PC-9 (cell line): ENCODE measurements at regions not wholly inside any gene's neighbourhood (a gene's known extent, or its start where the extent isn't known, plus 50 kb on each side); places are given as distances from the start of the nearest gene placed in this dataset.
A peak's percentile ranks its signal among the peaks of the same experiment; 100 is the strongest.

Source experiments
- BruUV-seq: library from RNA; stranded (reverse); fragments of 400-500 nt; replicated peaks from 2 replicates; lab custom pipeline; 2021; lab: Mats Ljungman, UMichigan
- CTCF ChIA-PET: fragments of 300-600 bp; sonication (Branson Sonifier 250); formaldehyde crosslinking; loops from one replicate; lab custom pipeline; 2022; ENCODE audit warnings: antibody characterized with exemption; lab: Charles Lee
- POLR2A ChIA-PET: fragments of 300-600 bp; sonication (Branson Sonifier 250); formaldehyde crosslinking; loops from one replicate; lab custom pipeline; 2022; ENCODE audit warnings: antibody characterized with exemption; ENCODE audit not compliant: unreplicated experiment; lab: Charles Lee
- DNase-seq, 2 experiments: peaks; one replicate each; pipeline versions ENCODE4 v3.0.0 to v3.0.0-alpha.2; 2015 to 2022; ENCODE audit warnings: mixed read lengths in 1 of 2
- H2AFZ ChIP-seq: fragments of 200-600 bp; sonication (generic); 2 replicates; pipeline ENCODE4 v1.8.1; 2017; ENCODE audit warnings: antibody characterized with exemption
- H3F3A ChIP-seq: fragments of 200-600 bp; sonication (generic); 2 replicates; pipeline ENCODE4 v1.8.1; 2017; ENCODE audit warnings: antibody characterized with exemption, mild to moderate bottlenecking, low read depth; ENCODE audit not compliant: insufficient read depth
- H3K27ac ChIP-seq: fragments of 200-600 bp; sonication (generic); 2 replicates; pipeline ENCODE4 v1.6.1; 2016; ENCODE audit warnings: mixed run types
- H3K27me3 ChIP-seq: fragments of 200-600 bp; sonication (generic); 2 replicates; pipeline ENCODE4 v1.6.1; 2016; ENCODE audit warnings: low read depth, mixed run types; ENCODE audit not compliant: insufficient read depth
- H3K36me3 ChIP-seq: fragments of 200-600 bp; sonication (generic); 2 replicates; pipeline ENCODE4 v1.6.1; 2016; ENCODE audit warnings: low read depth, mixed run types
- H3K4me1 ChIP-seq: fragments of 200-600 bp; sonication (generic); replicated peaks from 2 replicates; pipeline ENCODE4 v1.6.1; 2016; ENCODE audit warnings: mixed run types; ENCODE audit not compliant: insufficient read depth
- H3K4me2 ChIP-seq: fragments of 200-600 bp; sonication (generic); 2 replicates; pipeline ENCODE4 v1.6.1; 2017; ENCODE audit warnings: mixed run types
- H3K4me3 ChIP-seq: fragments of 200-600 bp; sonication (generic); 2 replicates; pipeline ENCODE4 v1.6.1; 2016; ENCODE audit warnings: mixed run types
- H3K79me2 ChIP-seq: fragments of 200-600 bp; sonication (generic); 2 replicates; pipeline ENCODE4 v1.6.1; 2017; ENCODE audit warnings: low read depth, mixed run types
- H3K9me2 ChIP-seq: fragments of 200-600 bp; sonication (generic); 2 replicates; pipeline ENCODE4 v1.8.1; 2017; ENCODE audit warnings: mild to moderate bottlenecking; ENCODE audit not compliant: insufficient read depth
- H3K9me3 ChIP-seq: fragments of 200-600 bp; sonication (generic); 2 replicates; pipeline ENCODE4 v1.8.1; 2016; ENCODE audit warnings: low read depth; ENCODE audit not compliant: insufficient read depth
- H4K20me1 ChIP-seq: fragments of 200-600 bp; sonication (generic); 2 replicates; pipeline ENCODE4 v1.8.1; 2017; ENCODE audit not compliant: insufficient read depth
- EZH2 ChIP-seq: fragments of 200-600 bp; sonication (generic); IDR thresholded peaks from 2 replicates; pipeline ENCODE4 v1.8.0; 2017; ENCODE audit warnings: antibody characterized with exemption, low read depth
- intact Hi-C: fragments of 100-400 bp; cut with micrococcal nuclease; formaldehyde crosslinking; loops from one replicate; pipeline ENCODE4 v1.10.0; 2022; ENCODE audit not compliant: unreplicated experiment
- TF ChIP-seq, protein P1 (sequence below): fragments of 200-600 bp; sonication (generic); conservative IDR thresholded peaks from 2 replicates; pipeline ENCODE4 v1.6.1; 2017; ENCODE audit warnings: mixed run types, antibody characterized with exemption, mild to moderate bottlenecking, moderate library complexity

DNA sequence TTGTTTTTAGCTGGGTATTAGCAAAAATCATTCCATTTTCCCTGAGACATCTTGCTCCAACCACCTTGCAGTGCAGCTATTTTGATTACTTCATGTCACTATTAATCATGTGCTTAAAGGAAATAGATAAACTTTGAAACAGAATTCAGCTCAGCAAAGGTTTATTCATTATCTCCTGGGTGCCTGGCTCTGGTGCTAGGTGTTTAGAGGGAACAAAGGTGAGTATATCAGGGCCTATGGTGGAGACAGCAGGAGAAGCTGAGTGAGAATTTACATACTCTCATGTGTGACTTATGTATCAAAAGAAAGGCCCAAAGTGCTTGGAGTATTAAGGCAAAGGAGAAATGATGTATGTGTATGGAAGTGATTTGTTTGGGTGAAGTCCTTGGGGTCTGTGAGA is 63.8 kb upstream of the BMP2 start:
- Histone ChIP-seq H3K4me2 (0 out of 2 replicates have a peak overlapping the region, but pooled peaks have one; percentile 8), H4K20me1 (no peaks in the 10 kb centered on the region), H3K9me2 (no peaks in the 10 kb centered on the region), H3K4me1 (peaks cover 62% of the 10 kb centered on the region), H3K79me2 (no peaks in the 10 kb centered on the region), H2AFZ (no peak overlapping the region), H3K9me3 (no peaks in the 10 kb centered on the region; the same call in 1 of the 2 replicates), H3K27ac (no peak overlapping the region), H3K36me3 (no peaks in the 10 kb centered on the region), H3K4me3 (no peak overlapping the region), H3F3A (peaks cover 2% of the 10 kb centered on the region; the same call in 1 of the 2 replicates), H3K27me3 (no peaks in the 10 kb centered on the region)
- ChIA-PET CTCF (no interaction called here), POLR2A (no interaction called here)
- intact Hi-C loops: no loop called here
- TF ChIP-seq, protein P1, sequence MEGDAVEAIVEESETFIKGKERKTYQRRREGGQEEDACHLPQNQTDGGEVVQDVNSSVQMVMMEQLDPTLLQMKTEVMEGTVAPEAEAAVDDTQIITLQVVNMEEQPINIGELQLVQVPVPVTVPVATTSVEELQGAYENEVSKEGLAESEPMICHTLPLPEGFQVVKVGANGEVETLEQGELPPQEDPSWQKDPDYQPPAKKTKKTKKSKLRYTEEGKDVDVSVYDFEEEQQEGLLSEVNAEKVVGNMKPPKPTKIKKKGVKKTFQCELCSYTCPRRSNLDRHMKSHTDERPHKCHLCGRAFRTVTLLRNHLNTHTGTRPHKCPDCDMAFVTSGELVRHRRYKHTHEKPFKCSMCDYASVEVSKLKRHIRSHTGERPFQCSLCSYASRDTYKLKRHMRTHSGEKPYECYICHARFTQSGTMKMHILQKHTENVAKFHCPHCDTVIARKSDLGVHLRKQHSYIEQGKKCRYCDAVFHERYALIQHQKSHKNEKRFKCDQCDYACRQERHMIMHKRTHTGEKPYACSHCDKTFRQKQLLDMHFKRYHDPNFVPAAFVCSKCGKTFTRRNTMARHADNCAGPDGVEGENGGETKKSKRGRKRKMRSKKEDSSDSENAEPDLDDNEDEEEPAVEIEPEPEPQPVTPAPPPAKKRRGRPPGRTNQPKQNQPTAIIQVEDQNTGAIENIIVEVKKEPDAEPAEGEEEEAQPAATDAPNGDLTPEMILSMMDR: no peak
- no peak for TF ChIP-seq EZH2
- no TSS peak for BruUV-seq
- DNase-seq: no peak

DNA sequence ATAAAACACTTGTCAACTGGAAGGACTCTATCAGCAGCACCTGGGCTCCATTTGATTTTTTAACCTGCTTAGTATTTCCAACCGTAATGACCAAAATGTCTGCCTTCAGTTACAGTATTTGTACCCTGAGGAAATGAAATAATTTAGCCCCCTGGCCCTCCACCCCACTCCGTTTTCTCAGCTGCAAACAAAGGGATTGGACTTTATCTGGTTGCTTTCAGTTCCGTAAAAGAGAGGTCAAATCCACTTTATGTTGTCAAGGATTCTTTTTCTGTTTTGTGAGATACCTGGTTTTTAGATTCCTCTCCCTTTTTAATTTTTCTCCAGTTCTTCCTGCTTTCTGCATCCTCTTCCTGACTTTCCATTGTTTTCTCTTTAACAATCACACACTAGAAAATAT is 64.4 kb upstream of the BMP2 start:
- DNase-seq: no peak
- intact Hi-C loops: no loop called here
- Histone ChIP-seq H3F3A (peaks cover 6% of the 10 kb centered on the region; the same call in 1 of the 2 replicates), H3K9me2 (no peaks in the 10 kb centered on the region), H2AFZ (no peak overlapping the region), H3K4me1 (peaks cover 62% of the 10 kb centered on the region), H3K27me3 (no peaks in the 10 kb centered on the region), H4K20me1 (no peaks in the 10 kb centered on the region), H3K79me2 (no peaks in the 10 kb centered on the region), H3K9me3 (no peaks in the 10 kb centered on the region; the same call in 1 of the 2 replicates), H3K4me3 (no peak overlapping the region), H3K36me3 (no peaks in the 10 kb centered on the region), H3K27ac (no peak overlapping the region), H3K4me2 (no peak overlapping the region)
- no TSS peak for BruUV-seq
- TF ChIP-seq, protein P1: no peak
- ChIA-PET CTCF (no interaction called here), POLR2A (no interaction called here)

DNA sequence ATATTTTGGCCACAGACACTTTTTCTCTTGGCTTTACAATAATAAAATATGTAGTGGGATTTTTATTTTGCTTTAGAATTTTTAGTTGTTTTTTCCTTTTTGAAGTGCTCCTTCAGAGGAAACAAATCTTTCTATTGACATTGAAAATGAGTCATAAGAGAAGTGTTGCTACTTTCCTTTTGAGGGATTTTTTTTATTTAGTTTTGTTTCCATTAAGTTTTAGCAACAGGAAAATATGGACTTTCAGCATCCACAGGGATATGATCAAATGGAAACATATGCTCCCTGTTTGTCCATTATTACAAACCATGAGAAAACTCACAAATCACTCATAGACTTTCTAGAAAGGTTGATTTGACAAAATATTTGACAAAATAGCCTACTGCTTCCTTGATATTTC is 65.3 kb upstream of the BMP2 start:
- 0 out of 2 replicates have a peak overlapping the region, but pooled peaks have one; percentile 2 for H3K4me2 ChIP-seq
- no peaks in the 10 kb centered on the region for H3K79me2 ChIP-seq
- no peaks in the 10 kb centered on the region for H3K9me2 ChIP-seq
- TF ChIP-seq EZH2: no peak
- TF ChIP-seq, protein P1: no peak
- no peak overlapping the region for H3K4me3 ChIP-seq
- H3K27me3 ChIP-seq: no peaks in the 10 kb centered on the region
- intact Hi-C loops: no loop called here
- H3K27ac ChIP-seq: no peak overlapping the region
- ChIA-PET CTCF (no interaction called here), POLR2A (no interaction called here)
- no peaks in the 10 kb centered on the region; the same call in 1 of the 2 replicates for H3K9me3 ChIP-seq
- DNase-seq: no peak
- no TSS peak for BruUV-seq
- H2AFZ ChIP-seq: no peak overlapping the region
- H3K36me3 ChIP-seq: no peaks in the 10 kb centered on the region
- peaks cover 61% of the 10 kb centered on the region for H3K4me1 ChIP-seq
- H3F3A ChIP-seq: peaks cover 6% of the 10 kb centered on the region; the same call in 1 of the 2 replicates
- no peaks in the 10 kb centered on the region for H4K20me1 ChIP-seq
